PC-3 (cell line): ENCODE measurements at regions not wholly inside any gene's neighbourhood (a gene's known extent, or its start where the extent isn't known, plus 50 kb on each side); places are given as distances from the start of the nearest gene placed in this dataset.
A peak's percentile ranks its signal among the peaks of the same experiment; 100 is the strongest.

Source experiments
- ATAC-seq: fragments of 200-7000 bp; cut with Tn5 transposase; 2 replicates; pipeline ENCODE4 v1.9.1; 2020; ENCODE audit warnings: mild to moderate bottlenecking, moderate library complexity
- BruUV-seq: library from RNA; stranded (reverse); fragments of 400-500 nt; replicated peaks from 2 replicates; lab custom pipeline; 2021; lab: Mats Ljungman, UMichigan
- CTCF ChIA-PET: fragments of 300-600 bp; sonication (Branson Sonifier 250); formaldehyde crosslinking; loops from one replicate; lab custom pipeline; 2022; ENCODE audit warnings: antibody characterized with exemption; lab: Charles Lee
- POLR2A ChIA-PET: fragments of 300-600 bp; sonication (Branson Sonifier 250); formaldehyde crosslinking; loops from one replicate; lab custom pipeline; 2022; ENCODE audit warnings: antibody characterized with exemption; ENCODE audit not compliant: unreplicated experiment; lab: Charles Lee
- DNase-seq: peaks from one replicate; pipeline ENCODE4 v3.0.0-alpha.2; 2015
- H2AFZ ChIP-seq: fragments of 300-600 bp; sonication (generic); 2 replicates; pipeline ENCODE4 v1.6.0; 2016; ENCODE audit warnings: antibody characterized with exemption, low read length
- H3F3A ChIP-seq: fragments of 300-600 bp; sonication (generic); one replicate; pipeline ENCODE4 v1.6.0; 2017; ENCODE audit warnings: antibody characterized with exemption, low read length, control low read depth, mild to moderate bottlenecking; ENCODE audit not compliant: unreplicated experiment
- H3K27ac ChIP-seq: fragments of 300-600 bp; sonication (generic); 2 replicates; pipeline ENCODE4 v1.5.1; 2016; ENCODE audit warnings: mild to moderate bottlenecking, low read length
- H3K27me3 ChIP-seq: fragments of 300-600 bp; sonication (generic); 2 replicates; pipeline ENCODE4 v1.6.1; 2016; ENCODE audit warnings: low read length, mixed read lengths
- H3K36me3 ChIP-seq: fragments of 300-600 bp; sonication (generic); 2 replicates; pipeline ENCODE4 v1.6.1; 2016; ENCODE audit warnings: low read depth, mixed run types, low read length, mixed read lengths
- H3K4me1 ChIP-seq: fragments of 300-600 bp; sonication (generic); 2 replicates; pipeline ENCODE4 v1.5.1; 2016; ENCODE audit warnings: low read length; ENCODE audit not compliant: insufficient read depth
- H3K4me2 ChIP-seq: fragments of 300-600 bp; sonication (generic); 2 replicates; pipeline ENCODE4 v1.6.0; 2016; ENCODE audit warnings: low read length
- H3K4me3 ChIP-seq: fragments of 300-600 bp; sonication (generic); 2 replicates; pipeline ENCODE4 v1.5.1; 2016; ENCODE audit warnings: mild to moderate bottlenecking, low read length, mixed read lengths
- H3K79me2 ChIP-seq: fragments of 300-600 bp; sonication (generic); 2 replicates; pipeline ENCODE4 v1.6.1; 2017; ENCODE audit warnings: low read length, mixed read lengths
- H3K9ac ChIP-seq: fragments of 300-600 bp; sonication (generic); 2 replicates; pipeline ENCODE4 v1.6.0; 2016; ENCODE audit warnings: mild to moderate bottlenecking, low read length
- H3K9me2 ChIP-seq: fragments of 300-600 bp; sonication (generic); replicated peaks from 2 replicates; pipeline ENCODE4 v1.6.1; 2016; ENCODE audit warnings: mixed run types, low read length, mixed read lengths
- H3K9me3 ChIP-seq: fragments of 300-600 bp; sonication (generic); 2 replicates; pipeline ENCODE4 v1.6.1; 2016; ENCODE audit warnings: low read length, mixed read lengths
- H4K20me1 ChIP-seq: fragments of 300-600 bp; sonication (generic); 2 replicates; pipeline ENCODE4 v1.6.1; 2016; ENCODE audit warnings: low read length, mixed read lengths
- EZH2 ChIP-seq: fragments of 300-600 bp; sonication (generic); IDR thresholded peaks from one replicate; pipeline ENCODE4 v1.6.1; 2017; ENCODE audit warnings: antibody characterized with exemption, mild to moderate bottlenecking, low read length; ENCODE audit not compliant: unreplicated experiment
- EZH2phosphoT487 ChIP-seq: fragments of 300-600 bp; sonication (generic); IDR thresholded peaks from 2 replicates; pipeline ENCODE4 v1.6.1; 2018; ENCODE audit warnings: mild to moderate bottlenecking, antibody characterized with exemption, low read length, borderline replicate concordance
- intact Hi-C: fragments of 100-400 bp; cut with micrococcal nuclease; formaldehyde crosslinking; loops from 2 replicates; pipeline ENCODE4 v1.9.0; 2023
- TF ChIP-seq, protein P1 (sequence below): fragments of 300-600 bp; sonication (generic); conservative IDR thresholded peaks from 2 replicates; pipeline ENCODE4 v1.5.1; 2017; ENCODE audit warnings: antibody characterized with exemption, low read depth, mild to moderate bottlenecking, low read length

GRCh38 chr7:80335511-80336231 is 176.2 kb downstream of the GNAT3 start:
- Histone ChIP-seq H2AFZ (no peak overlapping the region), H3F3A (no peaks in the 10 kb centered on the region), H3K9me2 (no peaks in the 10 kb centered on the region), H3K27me3 (no peaks in the 10 kb centered on the region), H3K36me3 (no peaks in the 10 kb centered on the region), H3K4me3 (no peak overlapping the region), H3K27ac (no peak overlapping the region), H3K79me2 (no peaks in the 10 kb centered on the region), H3K9ac (no peak overlapping the region), H3K4me1 (no peaks in the 10 kb centered on the region), H3K4me2 (no peak overlapping the region), H3K9me3 (no peaks in the 10 kb centered on the region), H4K20me1 (no peaks in the 10 kb centered on the region)
- no TSS peak for BruUV-seq
- ChIA-PET POLR2A (no interaction called here), CTCF (no interaction called here)
- intact Hi-C loops = no loop called here
- no peak for ATAC-seq
- no peak for TF ChIP-seq EZH2
- TF ChIP-seq, protein P1, sequence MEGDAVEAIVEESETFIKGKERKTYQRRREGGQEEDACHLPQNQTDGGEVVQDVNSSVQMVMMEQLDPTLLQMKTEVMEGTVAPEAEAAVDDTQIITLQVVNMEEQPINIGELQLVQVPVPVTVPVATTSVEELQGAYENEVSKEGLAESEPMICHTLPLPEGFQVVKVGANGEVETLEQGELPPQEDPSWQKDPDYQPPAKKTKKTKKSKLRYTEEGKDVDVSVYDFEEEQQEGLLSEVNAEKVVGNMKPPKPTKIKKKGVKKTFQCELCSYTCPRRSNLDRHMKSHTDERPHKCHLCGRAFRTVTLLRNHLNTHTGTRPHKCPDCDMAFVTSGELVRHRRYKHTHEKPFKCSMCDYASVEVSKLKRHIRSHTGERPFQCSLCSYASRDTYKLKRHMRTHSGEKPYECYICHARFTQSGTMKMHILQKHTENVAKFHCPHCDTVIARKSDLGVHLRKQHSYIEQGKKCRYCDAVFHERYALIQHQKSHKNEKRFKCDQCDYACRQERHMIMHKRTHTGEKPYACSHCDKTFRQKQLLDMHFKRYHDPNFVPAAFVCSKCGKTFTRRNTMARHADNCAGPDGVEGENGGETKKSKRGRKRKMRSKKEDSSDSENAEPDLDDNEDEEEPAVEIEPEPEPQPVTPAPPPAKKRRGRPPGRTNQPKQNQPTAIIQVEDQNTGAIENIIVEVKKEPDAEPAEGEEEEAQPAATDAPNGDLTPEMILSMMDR = no peak
- TF ChIP-seq EZH2phosphoT487 = no peak
- DNase-seq = no peak

GRCh38 chr7:80334908-80335307 is 177.0 kb downstream of the GNAT3 start:
- Histone ChIP-seq H4K20me1 (no peaks in the 10 kb centered on the region), H3F3A (no peaks in the 10 kb centered on the region), H3K27ac (no peak overlapping the region), H3K9ac (no peak overlapping the region), H3K4me2 (no peak overlapping the region), H3K4me1 (no peaks in the 10 kb centered on the region), H2AFZ (no peak overlapping the region), H3K27me3 (no peaks in the 10 kb centered on the region), H3K36me3 (no peaks in the 10 kb centered on the region), H3K4me3 (no peak overlapping the region), H3K9me2 (no peaks in the 10 kb centered on the region), H3K9me3 (no peaks in the 10 kb centered on the region), H3K79me2 (no peaks in the 10 kb centered on the region)
- ATAC-seq (no peak), DNase-seq (no peak)
- ChIA-PET POLR2A (no interaction called here), CTCF (no interaction called here)
- no TSS peak for BruUV-seq
- intact Hi-C loops = no loop called here
- no peak for TF ChIP-seq EZH2phosphoT487
- TF ChIP-seq, protein P1 = no peak
- no peak for TF ChIP-seq EZH2

DNA sequence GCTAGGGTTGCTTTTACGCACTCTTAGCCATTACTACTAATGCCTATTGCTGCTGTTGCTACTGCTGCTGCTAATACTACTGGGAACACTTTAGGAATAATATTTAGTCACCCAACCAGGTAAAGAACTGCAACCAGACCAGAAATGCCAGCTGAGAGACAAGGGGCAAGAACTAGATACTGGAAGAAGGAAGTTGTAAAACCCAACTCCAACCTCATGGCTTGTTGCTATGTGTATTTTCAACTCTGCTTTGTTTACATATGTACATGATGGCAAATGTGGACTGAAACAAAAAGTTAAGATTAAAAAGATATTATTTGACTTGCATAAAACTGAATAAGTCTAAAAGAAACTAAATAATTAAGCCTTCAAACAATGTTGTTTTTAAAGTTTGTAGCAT is 177.7 kb downstream of the GNAT3 start:
- H3K9ac ChIP-seq = no peak overlapping the region
- H3K9me2 ChIP-seq = no peaks in the 10 kb centered on the region
- no peak overlapping the region for H3K27ac ChIP-seq
- TF ChIP-seq EZH2 = no peak
- TF ChIP-seq EZH2phosphoT487 = no peak
- TF ChIP-seq, protein P1 = no peak
- no peaks in the 10 kb centered on the region for H3K9me3 ChIP-seq
- H3K79me2 ChIP-seq = no peaks in the 10 kb centered on the region
- POLR2A ChIA-PET = no interaction called here
- no peaks in the 10 kb centered on the region for H3F3A ChIP-seq
- no peaks in the 10 kb centered on the region for H3K4me1 ChIP-seq
- H3K27me3 ChIP-seq = no peaks in the 10 kb centered on the region
- BruUV-seq = no TSS peak
- no peaks in the 10 kb centered on the region for H4K20me1 ChIP-seq
- DNase-seq (peak; percentile 7), ATAC-seq (no peak)
- H3K36me3 ChIP-seq = no peaks in the 10 kb centered on the region
- H2AFZ ChIP-seq = no peak overlapping the region
- intact Hi-C loops = no loop called here
- H3K4me2 ChIP-seq = no peak overlapping the region
- CTCF ChIA-PET = no interaction called here
- no peak overlapping the region for H3K4me3 ChIP-seq
